A549 (cell line): ENCODE measurements at regions not wholly inside any gene's neighbourhood (a gene's known extent, or its start where the extent isn't known, plus 50 kb on each side); places are given as distances from the start of the nearest gene placed in this dataset.

Source experiments
- ATAC-seq, 2 experiments: fragments of 200-7000 bp in 1 of 2; fragments of >200 bp in 1 of 2; cut with Nextera tagmentation in 1 of 2; cut with Tn5 transposase in 1 of 2; 3 replicates each; pipeline versions ENCODE4 v1.8.0 to v1.9.1; 2018 to 2020; ENCODE audit warnings: mild to moderate bottlenecking in 1 of 2, moderate library complexity in 1 of 2
- CTCF ChIA-PET: fragments of 300-600 bp; sonication (Branson Sonifier 250); formaldehyde crosslinking; extraction: SDS; loops from one replicate; lab custom pipeline; 2021; ENCODE audit warnings: antibody characterized with exemption, inconsistent platforms; lab: Yijun Ruan, JAX
- POLR2A ChIA-PET: fragments of 350-600 bp; formaldehyde crosslinking; extraction: SDS; loops from one replicate; lab custom pipeline; 2021; ENCODE audit warnings: antibody characterized with exemption, inconsistent platforms; lab: Yijun Ruan, JAX
- DNase-seq, 2 experiments: peaks; one replicate each; pipeline versions ENCODE4 v3.0.0 to v3.0.0-alpha.2; 2011 to 2016; ENCODE audit warnings: low read depth in 1 of 2, low spot score in 1 of 2
- FAIRE-seq: peaks from 2 replicates; lab custom pipeline; 2011; peaks lifted over from hg19 to GRCh38; lab: Jason Lieb, UNC
- H3K27ac ChIP-seq, 2 experiments: fragments of >200 bp; sonication (Bioruptor Twin); formaldehyde crosslinking; 3 replicates each; pipeline ENCODE4 v1.5.1; 2016 to 2017
- H3K4me1 ChIP-seq: fragments of >200 bp; sonication (Bioruptor Twin); formaldehyde crosslinking; 3 replicates; pipeline ENCODE4 v1.6.1; 2016
- H3K4me2 ChIP-seq: fragments of >200 bp; sonication (Bioruptor Twin); formaldehyde crosslinking; 3 replicates; pipeline ENCODE4 v1.6.1; 2016
- H3K4me3 ChIP-seq: fragments of >200 bp; sonication (Bioruptor Twin); formaldehyde crosslinking; 3 replicates; pipeline ENCODE4 v1.5.1; 2016
- H3K9me3 ChIP-seq: fragments of >200 bp; sonication (Bioruptor Twin); formaldehyde crosslinking; 3 replicates; pipeline ENCODE4 v1.6.1; 2016
- ATOH8 ChIP-seq: fragments of 250-450 bp; sonication (Bioruptor Pico); IDR thresholded peaks from 2 replicates; pipeline ENCODE4 v1.5.0; 2020; ENCODE audit warnings: low read depth, mild to moderate bottlenecking, moderate library complexity
- BHLHE40 ChIP-seq: IDR thresholded peaks from 2 replicates; pipeline ENCODE4 v1.6.1; 2012; ENCODE audit warnings: low read depth, low read length, inconsistent platforms
- CBX2 ChIP-seq: fragments of 200-600 bp; sonication (generic); IDR thresholded peaks from 2 replicates; pipeline ENCODE4 v1.6.1; 2016; ENCODE audit warnings: low read depth, mild to moderate bottlenecking, borderline replicate concordance
- CTCF ChIP-seq: fragments of >200 bp; sonication (Bioruptor Twin); formaldehyde crosslinking; IDR thresholded peaks from 3 replicates; pipeline ENCODE4 v1.5.1; 2016
- E2F6 ChIP-seq: IDR thresholded peaks from 2 replicates; pipeline ENCODE4 v1.6.1; 2012; ENCODE audit warnings: low read depth, borderline replicate concordance
- EHF ChIP-seq: fragments of 250-450 bp; sonication (Bioruptor Pico); IDR thresholded peaks from 2 replicates; pipeline ENCODE4 v1.5.0; 2020; ENCODE audit warnings: mild to moderate bottlenecking
- EP300 ChIP-seq, 2 experiments: fragments of >200 bp; sonication (Bioruptor Twin); formaldehyde crosslinking; IDR thresholded peaks; 2 replicates in 1 of 2; 3 replicates in 1 of 2; pipeline ENCODE4 v1.6.1; 2016 to 2017
- FOXS1 ChIP-seq: fragments of 250-450 bp; sonication (Bioruptor Pico); IDR thresholded peaks from 2 replicates; pipeline ENCODE4 v1.5.0; 2020; ENCODE audit warnings: mild to moderate bottlenecking, moderate library complexity
- GATA3 ChIP-seq: IDR thresholded peaks from 2 replicates; pipeline ENCODE4 v1.6.1; 2012; ENCODE audit warnings: borderline replicate concordance
- HES2 ChIP-seq: fragments of >200 bp; sonication (Bioruptor Twin); formaldehyde crosslinking; IDR thresholded peaks from 2 replicates; pipeline ENCODE4 v1.6.1; 2016
- HEYL ChIP-seq: fragments of 250-450 bp; sonication (Bioruptor Pico); IDR thresholded peaks from 2 replicates; pipeline ENCODE4 v1.8.0; 2021; ENCODE audit warnings: mild to moderate bottlenecking, moderate library complexity
- HOXA7 ChIP-seq: fragments of 250-450 bp; sonication (Bioruptor Pico); IDR thresholded peaks from 2 replicates; pipeline ENCODE4 v1.5.0; 2020; ENCODE audit warnings: mild to moderate bottlenecking, moderate library complexity
- HOXB13 ChIP-seq: fragments of 250-450 bp; sonication (Bioruptor Pico); IDR thresholded peaks from 2 replicates; pipeline ENCODE4 v1.5.0; 2020; ENCODE audit warnings: low read depth, mild to moderate bottlenecking, moderate library complexity
- JUN ChIP-seq, 2 experiments: fragments of >200 bp; sonication (Bioruptor Twin); formaldehyde crosslinking; IDR thresholded peaks; 2 replicates in 1 of 2; 3 replicates in 1 of 2; pipeline ENCODE4 v1.6.1; 2016 to 2017
- JUNB ChIP-seq: fragments of >200 bp; sonication (Bioruptor Twin); formaldehyde crosslinking; IDR thresholded peaks from 2 replicates; pipeline ENCODE4 v1.6.1; 2016
- KDM1A ChIP-seq: fragments of 200-600 bp; sonication (generic); IDR thresholded peaks from 2 replicates; pipeline ENCODE4 v1.6.1; 2016; ENCODE audit warnings: low read depth, mild to moderate bottlenecking
- MAFK ChIP-seq: fragments of 450-650 bp; IDR thresholded peaks from 2 replicates; pipeline ENCODE4 v1.6.1; 2014; ENCODE audit not compliant: partially characterized antibody
- MAZ ChIP-seq: fragments of 150-350 bp; IDR thresholded peaks from 2 replicates; pipeline ENCODE4 v1.6.1; 2014; ENCODE audit warnings: antibody characterized with exemption, low read depth, low read length, borderline replicate concordance
- MYC ChIP-seq: IDR thresholded peaks from 2 replicates; pipeline ENCODE4 v1.6.1; 2012; ENCODE audit warnings: mild to moderate bottlenecking, inconsistent platforms, low read length, improper control_type of control experiment, borderline replicate concordance
- NPAS2 ChIP-seq: fragments of 250-450 bp; sonication (Bioruptor Pico); IDR thresholded peaks from 2 replicates; pipeline ENCODE4 v1.8.0; 2022; ENCODE audit warnings: mild to moderate bottlenecking, moderate library complexity, borderline replicate concordance
- POLR2AphosphoS2 ChIP-seq: conservative IDR thresholded peaks from 2 replicates; pipeline ENCODE4 v1.6.1; 2012; ENCODE audit warnings: low read length, improper control_type of control experiment, inconsistent platforms
- RNF2 ChIP-seq: fragments of 200-600 bp; sonication (generic); IDR thresholded peaks from 2 replicates; pipeline ENCODE4 v1.6.1; 2016; ENCODE audit warnings: low read depth, mild to moderate bottlenecking, antibody characterized with exemption, moderate library complexity, borderline replicate concordance
- SMC3 ChIP-seq: fragments of >200 bp; sonication (Bioruptor Twin); formaldehyde crosslinking; IDR thresholded peaks from 3 replicates; pipeline ENCODE4 v1.6.1; 2018; ENCODE audit warnings: inconsistent platforms
- TP53 ChIP-seq: fragments of 250-450 bp; sonication (Bioruptor Pico); IDR thresholded peaks from 2 replicates; pipeline ENCODE4 v1.5.0; 2021; ENCODE audit warnings: mild to moderate bottlenecking, moderate library complexity
- ZC3H11A ChIP-seq: fragments of 450-650 bp; IDR thresholded peaks from 2 replicates; pipeline ENCODE4 v1.6.1; 2014; ENCODE audit warnings: antibody characterized with exemption, mild to moderate bottlenecking
- ZFP36 ChIP-seq: fragments of 450-650 bp; IDR thresholded peaks from 2 replicates; pipeline ENCODE4 v1.6.1; 2014; ENCODE audit warnings: borderline replicate concordance; ENCODE audit not compliant: partially characterized antibody
- ZSCAN20 ChIP-seq: fragments of 250-450 bp; sonication (Bioruptor Pico); IDR thresholded peaks from 2 replicates; pipeline ENCODE4 v1.8.0; 2022; ENCODE audit warnings: mild to moderate bottlenecking, moderate library complexity
- WGBS: methylation state at CpG from one replicate; pipeline ENCODE4 v1.1.6; 2017; ENCODE audit errors: missing lambda C conversion rate; 5-methylcytosine and 5-hydroxymethylcytosine counted together

GRCh38 chr18:27355308-27355707 is 170.2 kb upstream of the CHST9 start (continued):
- no peak for TF ChIP-seq SMC3

- no peak for ATAC-seq
- H3K27ac ChIP-seq: no peak overlapping the region
- H3K4me2 ChIP-seq: no peak overlapping the region
- no peaks in the 10 kb centered on the region for H3K4me1 ChIP-seq
- DNase-seq: no peak
- no peak overlapping the region for H3K4me3 ChIP-seq
- WGBS: 10% methylated on average over 4 of the region's 4 CpGs
- CTCF ChIA-PET: no interaction called here
- POLR2A ChIA-PET: no interaction called here
- no peak for FAIRE-seq
- no peak for TF ChIP-seq POLR2AphosphoS2
- peak; percentile 5 for TF ChIP-seq MAFK
- TF ChIP-seq, all 56 proteins: peak for 1
- H3K9me3 ChIP-seq: no peaks in the 10 kb centered on the region
Observed at GRCh38 chr18:27353273-27353672, 168.2 kb upstream of the CHST9 start.

- ChIA-PET POLR2A (no interaction called here), CTCF (no interaction called here)
- H3K4me1 ChIP-seq: no peaks in the 10 kb centered on the region
- no peak overlapping the region for H3K4me3 ChIP-seq
- no peaks in the 10 kb centered on the region for H3K9me3 ChIP-seq
- FAIRE-seq: no peak
- H3K27ac ChIP-seq: no peak overlapping the region
- no peak for ATAC-seq
- whole genome bisulfite sequencing: 13% methylated on average over 4 of the region's 4 CpGs
- no peak for DNase-seq
- TF ChIP-seq MAZ: no peak
- TF ChIP-seq FOXS1 (CRISPR knock-in tag): no peak
- no peak for TF ChIP-seq CTCF
- TF ChIP-seq TP53 (CRISPR knock-in tag): no peak
- no peak for TF ChIP-seq HOXB13 (CRISPR knock-in tag)
- no peak for TF ChIP-seq RNF2
- TF ChIP-seq BHLHE40: no peak
- no peak for TF ChIP-seq E2F6
- TF ChIP-seq SMC3: no peak
- TF ChIP-seq ATOH8 (CRISPR knock-in tag): no peak
- TF ChIP-seq CBX2: no peak
- TF ChIP-seq EHF (CRISPR knock-in tag): no peak
- no peak for TF ChIP-seq KDM1A
- no peak for TF ChIP-seq HEYL
- TF ChIP-seq POLR2AphosphoS2: no peak
- TF ChIP-seq HOXA7 (CRISPR knock-in tag): no peak
- TF ChIP-seq GATA3: no peak
- no peak for TF ChIP-seq EP300 (IDR thresholded peaks at IDR 0.05)
- TF ChIP-seq JUN (IDR thresholded peaks at IDR 0.05): no peak
- TF ChIP-seq, all 56 proteins: peak for 0
- no peak overlapping the region for H3K4me2 ChIP-seq
Observed at GRCh38 chr18:27349284-27349882, 164.3 kb upstream of the CHST9 start.

GRCh38 chr18:27331606-27332005 is 146.5 kb upstream of the CHST9 start:
- FAIRE-seq: no peak
- no peak overlapping the region for H3K4me3 ChIP-seq
- no peak overlapping the region for H3K27ac ChIP-seq
- ATAC-seq: no peak
- no peak for DNase-seq
- TF ChIP-seq KDM1A (no peak), HOXA7 (CRISPR knock-in tag) (no peak), JUNB (no peak), CBX2 (no peak), POLR2AphosphoS2 (no peak), ZFP36 (no peak), MYC (no peak), NPAS2 (CRISPR knock-in tag) (no peak), MAFK (no peak), ZC3H11A (no peak), HES2 (no peak), ZSCAN20 (CRISPR knock-in tag) (no peak), CTCF (no peak)
- ChIA-PET CTCF (no interaction called here), POLR2A (no interaction called here)
- no peak overlapping the region for H3K4me2 ChIP-seq
- H3K4me1 ChIP-seq: no peaks in the 10 kb centered on the region
- H3K9me3 ChIP-seq: no peaks in the 10 kb centered on the region
- 0% methylated on average over 1 of the region's 1 CpG for WGBS
